Fibroblast of skin of abdomen (primary cell): ENCODE measurements at regions not wholly inside any gene's neighbourhood (a gene's known extent, or its start where the extent isn't known, plus 50 kb on each side); places are given as distances from the start of the nearest gene placed in this dataset.

Source experiments
- DNase-seq: peaks from one replicate; pipeline ENCODE4 v3.0.0-alpha.2; 2013

DNA sequence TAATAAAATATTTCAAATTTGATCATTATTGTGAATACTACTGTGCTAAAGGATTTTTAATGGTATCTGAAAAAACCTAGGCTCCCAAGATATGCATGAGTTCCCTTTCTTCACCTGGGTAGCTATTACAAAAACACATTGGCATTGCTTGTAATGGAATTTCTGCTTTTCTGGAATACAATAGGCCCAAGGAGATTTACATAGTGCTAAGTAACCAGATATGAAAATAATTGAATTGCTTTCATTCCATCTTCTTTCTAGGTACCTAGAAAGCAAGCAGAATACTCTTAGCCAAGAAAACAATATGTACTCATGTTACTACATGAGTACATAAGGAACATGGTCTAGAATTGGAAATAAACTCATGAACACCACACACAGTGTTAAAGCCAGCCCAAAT is 291.9 kb downstream of the KCNC2 start:
- DNase-seq: no peak

DNA sequence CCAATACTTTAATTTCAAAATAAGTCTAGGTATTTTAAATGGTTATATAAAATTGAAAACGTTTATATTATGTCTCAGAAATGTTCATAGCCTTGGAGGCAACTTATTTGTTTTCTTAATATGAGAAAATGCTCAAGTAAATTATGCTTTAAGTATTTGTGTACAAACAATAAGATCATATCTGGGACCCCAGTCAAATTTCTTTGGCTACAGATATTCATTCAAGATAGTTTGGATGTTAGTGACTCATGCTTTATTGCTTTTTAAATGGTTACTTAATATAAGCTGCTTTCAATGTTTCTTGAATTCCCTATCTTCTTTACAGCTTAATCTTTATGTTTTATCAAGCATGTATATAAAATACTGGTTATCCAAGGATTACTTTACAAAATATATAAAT is 291.3 kb downstream of the KCNC2 start:
- DNase-seq: no peak

DNA sequence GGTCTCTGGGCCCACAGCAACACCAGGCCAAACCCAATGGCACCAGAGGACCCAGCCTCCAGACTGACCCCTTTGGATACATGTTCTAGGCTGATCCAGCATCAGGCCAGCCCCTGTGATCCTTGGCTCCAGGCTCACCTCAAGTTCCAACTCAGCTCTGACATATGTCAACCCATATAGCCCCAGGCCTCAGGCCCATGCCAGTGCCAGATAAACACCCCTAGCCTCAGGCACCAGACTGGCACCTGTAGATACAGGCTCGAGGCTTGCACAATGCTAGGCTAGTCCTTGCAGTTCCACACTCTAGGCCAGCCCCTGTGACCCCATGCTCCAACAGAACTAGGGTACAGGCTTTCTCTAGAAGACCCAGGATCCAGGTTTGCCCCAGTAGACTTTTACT is 287.5 kb downstream of the KCNC2 start:
- DNase-seq: no peak

DNA sequence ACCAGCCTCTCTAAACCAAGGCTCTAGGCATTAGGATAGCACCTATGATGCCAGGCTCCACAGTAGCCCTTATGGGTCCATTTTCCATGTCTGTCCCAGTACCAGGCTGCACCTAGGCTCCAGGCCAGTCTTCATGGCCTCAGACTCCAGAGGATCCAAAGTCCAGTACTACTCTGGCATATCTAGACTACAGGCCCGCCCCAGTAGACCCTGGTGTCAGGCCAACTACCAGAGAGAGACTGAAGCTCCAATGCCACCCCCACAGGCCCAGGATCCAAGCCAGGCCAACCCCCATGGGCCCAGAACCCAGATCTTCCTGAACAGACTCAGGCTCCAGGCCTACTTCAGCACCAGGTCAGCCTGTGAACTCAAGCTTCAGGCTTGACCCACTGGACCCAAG is 287.0 kb downstream of the KCNC2 start:
- no peak for DNase-seq

DNA sequence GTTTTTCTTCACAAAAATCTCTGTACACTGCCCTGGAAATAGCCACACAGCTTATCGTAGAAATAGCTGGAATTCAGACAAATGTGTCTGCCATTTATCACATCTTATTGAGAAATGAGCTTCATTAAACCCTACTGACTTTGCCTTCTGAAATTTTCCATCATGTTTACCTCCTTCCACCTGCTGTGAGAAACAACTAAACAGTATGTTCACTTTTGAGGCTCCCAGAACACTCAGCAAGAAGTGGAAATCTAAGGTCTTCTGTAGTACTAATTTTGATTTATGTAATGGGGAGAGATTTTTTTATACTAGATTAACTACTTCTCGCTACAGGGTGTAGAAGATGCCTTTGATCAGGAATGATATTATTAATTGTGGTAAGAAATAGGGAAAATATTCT is 268.0 kb downstream of the KCNC2 start:
- no peak for DNase-seq

DNA sequence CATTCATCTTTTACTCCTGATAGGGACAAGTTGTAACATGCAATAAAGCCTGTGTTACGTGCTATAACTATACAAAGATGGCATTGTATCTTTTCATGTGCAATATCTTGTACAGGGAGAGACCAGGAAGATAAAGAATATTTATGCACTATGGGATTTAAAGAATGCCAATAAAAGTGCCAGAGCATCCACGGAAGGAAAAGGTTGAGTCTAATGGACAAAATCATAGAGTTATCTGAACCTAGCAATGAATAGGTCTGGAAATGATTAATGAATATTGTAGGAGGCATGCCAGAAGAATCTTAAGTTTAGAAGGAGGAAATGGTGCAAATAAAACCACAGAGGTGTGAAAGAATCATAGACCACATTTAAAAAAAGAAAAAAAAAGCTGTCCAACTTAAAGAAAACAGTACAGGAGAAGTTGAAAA is 263.9 kb downstream of the KCNC2 start:
- DNase-seq: no peak

DNA sequence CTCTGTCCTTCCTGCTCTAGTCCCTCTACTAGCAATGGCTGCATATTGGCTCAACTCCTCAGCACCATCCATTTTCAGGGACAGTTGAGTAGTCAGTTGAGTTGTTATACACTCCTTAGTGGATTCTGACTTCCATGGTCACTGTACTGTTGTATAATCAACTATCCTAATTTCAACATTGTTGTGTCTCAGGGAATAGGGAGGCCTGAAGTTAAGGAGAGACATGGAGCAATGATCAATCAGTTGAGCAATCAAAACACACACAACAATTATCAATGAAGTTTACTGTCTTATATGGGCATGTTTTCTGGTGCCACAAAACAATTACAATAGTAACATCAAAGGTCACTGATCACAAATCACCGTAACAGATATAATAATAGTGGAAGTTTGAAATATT is 255.9 kb downstream of the KCNC2 start:
- no peak for DNase-seq

DNA sequence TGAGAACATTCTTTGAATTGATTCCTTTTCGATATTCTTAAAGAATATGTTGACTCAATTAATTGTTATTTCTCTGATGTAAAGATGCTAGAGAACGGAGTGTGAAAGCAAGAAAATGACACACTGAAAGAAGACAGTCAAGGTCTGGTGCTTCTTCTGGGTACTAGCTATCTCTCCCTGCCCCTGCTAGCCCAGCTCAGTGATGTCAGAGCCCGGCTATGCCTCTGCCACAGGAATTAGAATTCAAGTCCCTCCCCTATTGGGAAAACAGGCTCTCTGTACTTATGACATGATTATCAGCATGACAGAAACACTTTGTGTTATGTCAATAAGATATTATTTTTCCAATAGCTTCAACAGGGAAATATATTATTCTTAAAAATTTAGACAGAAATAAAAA is 252.4 kb downstream of the KCNC2 start:
- no peak for DNase-seq

DNA sequence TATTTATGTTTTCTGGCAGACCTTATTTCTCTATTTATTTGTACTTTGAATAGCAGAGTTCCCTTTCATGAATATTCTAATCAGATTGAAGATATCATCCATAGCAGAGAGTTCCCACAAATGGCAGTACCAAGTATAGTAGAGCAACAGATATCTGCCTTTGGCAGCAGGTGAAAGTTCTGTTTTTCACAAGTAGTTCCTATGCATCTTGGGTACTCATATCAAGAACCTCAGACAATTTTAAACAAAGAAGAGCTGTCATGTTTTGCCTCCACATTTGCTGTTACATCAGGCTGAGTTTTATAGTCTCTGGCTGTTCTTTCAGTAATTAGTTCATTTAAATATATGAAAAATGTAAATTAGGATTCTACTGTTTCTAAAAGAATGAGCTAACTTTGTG is 252.0 kb downstream of the KCNC2 start:
- DNase-seq: no peak

DNA sequence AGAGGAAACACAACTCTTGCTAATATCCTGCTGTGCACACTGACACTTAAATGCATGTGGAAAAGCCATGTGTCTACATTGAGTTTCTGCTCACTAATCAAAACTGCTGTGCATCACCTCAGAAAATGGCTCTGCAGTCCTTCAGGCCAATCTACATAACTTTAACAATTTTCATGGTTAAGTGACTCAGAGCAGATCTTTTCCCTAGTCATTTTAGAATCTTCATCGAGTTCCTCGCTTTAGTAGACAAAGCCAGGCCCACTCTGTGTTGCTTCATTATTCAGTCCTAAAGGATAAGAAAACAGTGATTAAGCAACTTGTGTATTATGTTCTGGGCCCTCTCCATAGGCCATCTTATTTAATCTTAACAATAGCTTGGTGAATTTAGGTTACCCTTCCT is 250.0 kb downstream of the KCNC2 start:
- no peak for DNase-seq

DNA sequence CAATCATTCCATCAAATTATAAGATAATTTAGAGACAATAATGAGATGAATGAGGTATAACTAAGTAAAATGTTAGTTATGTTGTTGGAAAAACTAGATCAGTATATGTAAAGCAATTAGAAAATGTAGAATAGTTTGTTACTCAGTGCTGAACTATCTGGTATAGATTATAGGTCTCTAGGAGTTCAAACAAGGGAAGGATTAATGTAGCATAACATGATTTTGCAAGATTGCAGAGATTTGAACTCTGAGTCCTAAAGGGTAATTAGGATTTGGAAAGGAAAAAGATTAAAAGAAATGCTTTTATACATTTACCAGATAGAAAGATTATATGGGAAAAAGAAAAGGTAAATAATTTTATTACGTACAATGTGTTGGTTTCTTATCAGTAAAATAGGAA is 246.3 kb downstream of the KCNC2 start:
- DNase-seq: no peak

DNA sequence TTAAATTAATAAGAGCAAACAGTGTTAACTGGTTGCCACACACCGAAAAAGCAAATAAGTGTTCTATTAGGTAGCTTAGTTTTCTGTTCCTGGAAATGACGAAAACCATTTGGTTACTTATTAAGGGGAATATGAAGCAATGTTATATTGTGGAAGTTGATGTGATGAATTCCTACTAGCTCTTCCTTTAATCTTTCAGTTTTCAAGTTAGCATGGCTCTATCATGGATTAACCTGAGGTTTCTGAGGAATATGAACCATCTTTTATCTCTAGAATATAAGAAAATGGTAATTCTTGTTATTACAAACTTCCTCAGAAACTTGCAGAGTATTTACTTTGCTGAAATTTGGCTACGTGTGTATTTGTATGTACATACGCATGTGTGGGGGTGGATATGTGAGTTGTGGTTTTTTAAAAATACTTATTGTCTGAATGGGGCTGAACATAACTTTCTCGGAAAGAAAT is 245.7 kb downstream of the KCNC2 start:
- DNase-seq: no peak

DNA sequence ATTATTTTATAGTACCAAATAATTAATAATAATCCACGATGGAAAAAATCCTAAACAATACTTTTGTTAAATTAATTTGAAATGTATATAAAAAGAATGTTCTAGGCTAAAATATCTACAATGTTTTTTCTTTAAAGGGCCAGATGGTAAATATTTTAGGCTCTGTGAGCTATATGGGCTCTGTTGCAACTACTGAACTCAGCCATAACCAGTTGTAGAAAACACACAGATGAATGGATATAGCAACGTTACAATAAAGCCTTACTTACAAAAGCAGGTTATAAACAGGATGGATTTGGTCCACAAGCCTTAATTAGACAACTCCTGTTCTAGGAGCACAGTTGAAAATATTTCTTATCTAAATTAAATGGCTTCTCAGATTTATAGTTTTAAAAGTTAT is 245.2 kb downstream of the KCNC2 start:
- DNase-seq: no peak

DNA sequence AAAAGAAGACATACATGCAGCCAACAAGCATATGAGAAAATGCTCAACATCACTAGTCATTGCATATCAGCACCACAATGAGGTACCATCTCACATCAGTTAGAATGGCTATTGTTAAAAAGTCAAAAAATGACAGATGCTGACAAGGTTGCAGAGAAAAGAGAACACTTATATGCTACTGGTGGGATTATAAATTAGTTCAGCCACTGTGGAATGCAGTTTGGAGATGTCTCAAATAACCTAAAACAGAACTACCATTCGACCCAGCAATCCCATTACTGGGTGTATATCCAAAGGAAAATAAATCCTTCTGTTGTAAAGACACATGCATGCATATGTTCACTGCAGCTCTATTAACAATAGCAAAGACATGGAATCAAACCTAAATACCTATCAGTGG is 238.4 kb downstream of the KCNC2 start:
- DNase-seq: no peak

DNA sequence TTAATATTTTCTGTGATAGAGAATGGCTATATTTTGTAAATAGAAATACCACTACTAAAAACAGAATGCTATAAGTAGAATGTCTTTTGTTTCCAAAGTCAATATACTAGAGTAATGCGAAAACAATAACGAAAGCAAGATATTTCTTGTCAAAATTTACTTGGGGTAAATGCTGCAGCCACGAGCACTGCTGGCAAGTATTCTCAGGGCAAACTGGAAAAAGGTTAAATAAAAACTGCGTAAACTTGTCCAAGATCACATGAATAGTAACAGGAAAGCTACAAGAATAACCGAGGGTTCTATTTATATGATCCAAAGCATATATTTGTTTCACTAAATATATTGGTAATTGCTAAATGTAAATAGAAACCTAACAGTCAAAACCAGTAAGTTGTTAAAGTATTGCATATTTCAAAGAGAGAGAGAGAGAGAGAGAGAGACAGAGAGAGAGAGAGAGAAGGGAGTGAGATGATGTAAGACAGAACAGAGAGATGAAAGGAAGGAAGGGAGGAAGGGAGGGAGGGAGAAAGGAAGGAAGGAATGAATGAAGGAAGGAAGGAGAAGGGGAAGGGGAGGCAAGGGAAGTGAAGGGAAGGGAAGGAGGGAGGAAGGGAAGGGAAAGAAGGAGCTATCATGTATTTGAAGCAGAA is 231.7 kb downstream of the KCNC2 start:
- DNase-seq: no peak

DNA sequence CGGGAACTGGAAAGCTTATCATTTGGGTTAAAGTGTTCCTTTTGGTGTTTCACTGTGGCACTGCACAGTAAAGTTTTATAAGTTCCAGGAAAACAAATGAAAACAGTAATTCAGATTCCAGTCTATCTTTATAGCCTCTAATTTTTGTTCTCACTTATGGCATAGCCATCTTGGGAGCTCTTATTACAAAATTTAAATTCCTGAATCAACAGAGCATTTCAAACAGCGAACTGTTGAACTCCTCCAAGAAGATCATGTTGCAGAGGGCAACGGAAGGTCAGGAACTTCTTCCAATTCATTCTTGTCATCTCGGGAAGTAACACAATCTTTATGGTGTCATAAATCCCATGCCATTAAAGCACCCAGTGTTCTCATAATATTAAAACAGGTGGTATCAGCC is 229.1 kb downstream of the KCNC2 start:
- no peak for DNase-seq

DNA sequence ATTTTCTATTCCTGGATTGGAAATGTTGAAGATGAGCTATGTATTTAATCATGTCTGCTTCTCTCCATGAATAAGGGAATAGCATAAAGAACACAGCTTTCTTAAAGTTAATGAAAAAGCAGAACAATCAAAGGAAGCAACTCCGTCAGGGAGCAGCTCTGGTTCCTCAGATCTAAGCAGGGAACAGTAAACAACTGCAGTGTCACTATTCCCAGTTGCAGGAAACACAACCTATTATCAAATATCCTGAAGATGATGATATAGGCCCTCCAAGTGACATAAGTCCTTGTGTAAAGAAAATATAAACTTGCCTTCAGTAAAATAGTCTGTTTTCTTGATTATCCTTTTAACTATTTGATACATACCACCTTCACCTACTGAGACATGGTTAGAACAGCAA is 228.1 kb downstream of the KCNC2 start:
- no peak for DNase-seq

DNA sequence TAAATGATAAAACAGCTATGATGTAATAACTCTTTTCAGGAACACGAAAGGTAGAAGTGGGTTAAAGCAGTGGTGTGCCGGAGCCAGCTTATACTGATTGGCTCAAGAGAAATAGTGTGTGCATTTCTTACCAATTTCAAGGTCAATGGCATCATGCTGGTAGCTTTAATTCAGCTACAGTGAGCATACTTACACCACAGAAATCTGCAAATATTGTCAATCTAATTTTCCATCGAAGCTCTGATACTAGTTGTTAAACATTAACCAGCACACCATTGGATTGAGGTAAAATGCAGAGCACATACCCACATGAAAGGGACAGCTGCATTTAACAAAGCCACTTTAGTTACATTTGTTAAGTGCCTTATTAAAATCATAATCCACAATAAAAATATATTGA is 225.7 kb downstream of the KCNC2 start:
- DNase-seq: no peak

DNA sequence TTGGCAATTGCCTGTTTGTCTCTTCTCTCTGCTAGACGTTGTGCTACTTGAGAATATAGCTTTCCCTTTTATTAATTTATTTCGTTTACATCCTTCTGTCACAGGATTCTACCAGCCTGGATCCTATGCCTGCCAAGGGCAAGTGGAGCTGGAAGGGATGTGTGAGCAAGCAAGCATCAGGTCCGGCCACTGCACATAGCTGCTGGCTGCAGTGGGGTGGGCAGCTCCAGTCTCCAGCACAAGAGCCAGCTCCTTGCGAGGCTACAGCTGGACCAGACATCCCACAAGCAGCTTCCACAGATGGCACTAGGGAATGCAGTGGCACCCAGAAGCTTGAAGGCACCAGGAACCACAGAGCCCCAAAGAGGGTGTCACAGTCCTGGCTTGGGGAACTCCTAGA is 225.0 kb downstream of the KCNC2 start:
- DNase-seq: no peak

DNA sequence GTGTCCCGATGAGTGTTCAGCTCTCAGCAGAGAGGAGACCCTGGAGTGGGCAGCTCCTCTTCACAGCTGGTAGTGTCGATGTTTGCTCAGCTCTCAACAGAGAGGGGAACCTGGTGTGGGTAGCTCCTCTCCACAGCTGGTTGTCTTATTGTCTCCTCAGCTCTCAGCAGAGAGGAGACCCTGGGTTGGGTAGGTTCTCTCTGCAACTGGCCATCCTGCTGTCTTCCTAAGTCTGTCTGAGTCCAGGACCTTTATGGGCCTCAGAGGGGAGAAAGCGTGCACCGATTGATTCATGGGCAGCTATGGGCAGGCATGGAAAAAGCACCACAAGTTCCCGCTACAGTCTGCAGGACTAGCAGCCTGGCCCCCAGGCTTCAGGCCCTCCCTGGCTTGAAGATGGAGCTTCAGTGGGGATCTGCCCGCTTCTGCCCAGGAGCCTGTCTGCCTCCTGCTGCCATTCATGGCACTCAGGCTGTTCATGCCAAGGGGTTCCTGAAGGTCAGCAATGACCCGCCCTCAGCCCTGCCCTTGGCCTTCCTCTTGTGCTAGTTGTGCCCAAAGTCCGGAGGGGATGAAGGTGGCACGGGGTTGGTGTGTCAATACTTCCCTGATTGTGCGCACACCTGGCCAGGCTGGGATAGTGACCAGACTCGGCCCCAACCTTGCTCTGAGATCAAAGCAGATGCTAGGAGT is 224.2 kb downstream of the KCNC2 start:
- no peak for DNase-seq

DNA sequence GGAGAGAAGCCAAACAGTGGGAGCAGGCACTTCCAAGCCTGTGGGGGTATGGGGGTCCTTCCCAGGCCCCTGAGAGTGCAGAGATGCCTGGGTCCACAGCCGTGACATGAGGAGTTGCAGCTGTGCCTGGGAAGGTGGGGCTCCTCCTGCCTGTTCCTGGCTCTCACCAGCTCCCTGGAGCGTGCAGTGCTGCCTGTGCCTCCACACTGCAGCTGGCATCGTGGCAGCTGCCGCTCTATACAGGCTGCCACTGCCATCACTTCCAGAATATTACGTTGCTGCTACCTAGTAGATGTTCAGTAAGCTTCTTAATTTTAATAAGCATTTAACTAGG is 223.7 kb downstream of the KCNC2 start:
- DNase-seq: no peak

DNA sequence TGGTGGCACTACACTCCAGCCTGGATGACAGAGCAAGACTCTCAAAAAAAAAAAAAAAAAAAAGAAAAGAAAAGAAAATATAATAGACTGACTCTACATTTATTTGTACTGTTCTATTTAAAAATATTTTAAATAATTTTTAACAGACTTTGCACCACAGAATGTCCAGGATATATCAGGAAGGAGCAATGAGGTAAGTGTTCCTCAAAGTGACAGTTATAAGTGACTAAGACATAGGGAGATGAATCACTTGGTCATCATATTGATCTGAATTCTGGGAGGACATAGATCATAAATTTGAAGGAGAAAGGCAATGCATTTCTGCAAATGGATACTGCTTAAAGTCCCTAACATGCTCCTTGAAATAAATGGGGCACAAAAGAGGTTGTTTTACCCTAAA is 221.5 kb downstream of the KCNC2 start:
- DNase-seq: no peak
